Mucosa of descending colon (tissue), 3 donors: ENCODE measurements at regions not wholly inside any gene's neighbourhood (a gene's known extent, or its start where the extent isn't known, plus 50 kb on each side); places are given as distances from the start of the nearest gene placed in this dataset.

Experiments
- ATAC-seq: fragments of 200-7000 bp; cut with Tn5 transposase; one replicate; pipeline ENCODE4 v1.9.1; 2020; ENCODE audit warnings: mild to moderate bottlenecking, moderate library complexity
- DNase-seq, 3 donors: peaks; one replicate each; pipeline ENCODE4 v3.0.0-alpha.2; 2020
- H3K36me3 ChIP-seq: fragments of 200-600 bp; one replicate; pipeline ENCODE4 v1.8.0; 2021; ENCODE audit warnings: low read depth, mild to moderate bottlenecking
- H3K4me1 ChIP-seq: fragments of 200-600 bp; one replicate; pipeline ENCODE4 v1.8.0; 2021; ENCODE audit warnings: low read depth, mild to moderate bottlenecking
- H3K4me3 ChIP-seq: fragments of 200-600 bp; one replicate; pipeline ENCODE4 v1.8.0; 2021; ENCODE audit warnings: mild to moderate bottlenecking
- H3K9me3 ChIP-seq: fragments of 200-600 bp; one replicate; pipeline ENCODE4 v1.8.0; 2021; ENCODE audit warnings: mild to moderate bottlenecking
- CTCF ChIP-seq: fragments of 200-600 bp; IDR thresholded peaks from one replicate; pipeline ENCODE4 v1.8.0; 2022; ENCODE audit warnings: antibody characterized with exemption, mild to moderate bottlenecking
- intact Hi-C, 2 donors: fragments of 100-400 bp; cut with DNase I in 1 of 2; cut with micrococcal nuclease in 1 of 2; formaldehyde crosslinking; loops; one replicate each; pipeline versions ENCODE4 v1.11.0 to v1.11.1; 2022; cut with DNase I, micrococcal nuclease
- donor health status: DM: no; HTN: no; CAD: no; lungs with moderate emphysema.
- donor health status: DM: no; HTN: no; CAD: no.
- donor health status: DM: no; HTN: yes; CAD: no.

GRCh38 chr12:108432423-108433121 lies 82.5 kb upstream of the FICD start:
- no peak for TF ChIP-seq CTCF
- Histone ChIP-seq H3K4me1 (no peaks in the 10 kb centered on the region), H3K9me3 (no peaks in the 10 kb centered on the region), H3K36me3 (no peaks in the 10 kb centered on the region), H3K4me3 (no peak overlapping the region)
- intact Hi-C loops = no loop called here
- no peak for DNase-seq
- no peak for ATAC-seq

- ATAC-seq = no peak
- DNase-seq = no peak
- Histone ChIP-seq H3K36me3 (no peaks in the 10 kb centered on the region), H3K9me3 (no peaks in the 10 kb centered on the region), H3K4me1 (no peaks in the 10 kb centered on the region), H3K4me3 (no peak overlapping the region)
- no peak for TF ChIP-seq CTCF
- intact Hi-C loops = no loop called here
Measured at GRCh38 chr12:108430926-108431325, 84.2 kb upstream of the FICD start.

GRCh38 chr12:108430245-108430644 lies 84.8 kb upstream of the FICD start:
- no peaks in the 10 kb centered on the region for H3K4me1 ChIP-seq
- intact Hi-C loops = no loop called here
- no peak for TF ChIP-seq CTCF
- DNase-seq (no peak), ATAC-seq (no peak)
- H3K36me3 ChIP-seq = no peaks in the 10 kb centered on the region
- no peaks in the 10 kb centered on the region for H3K9me3 ChIP-seq
- no peak overlapping the region for H3K4me3 ChIP-seq

GRCh38 chr12:108425238-108425795 lies 86.2 kb upstream of the CMKLR1 start:
- intact Hi-C loops = no loop called here
- no peak for ATAC-seq

GRCh38 chr12:108424816-108425215 lies 85.7 kb upstream of the CMKLR1 start:
- Histone ChIP-seq H3K9me3 (no peaks in the 10 kb centered on the region), H3K4me1 (no peaks in the 10 kb centered on the region), H3K36me3 (no peaks in the 10 kb centered on the region), H3K4me3 (no peak overlapping the region)
- no peak for TF ChIP-seq CTCF
- intact Hi-C loops = no loop called here
- ATAC-seq (no peak), DNase-seq (no peak)

More at GRCh38 chr12:108425238-108425795, 86.2 kb upstream of the CMKLR1 start:
- no peak for TF ChIP-seq CTCF
- Histone ChIP-seq H3K9me3 (no peaks in the 10 kb centered on the region), H3K4me1 (no peaks in the 10 kb centered on the region), H3K4me3 (no peak overlapping the region), H3K36me3 (no peaks in the 10 kb centered on the region)
- DNase-seq = no peak
